ENCODE measurements at regions not wholly inside any gene's neighbourhood (a gene's known extent, or its start where the extent isn't known, plus 50 kb on each side); places are given as distances from the start of the nearest gene placed in this dataset.

- DNase-seq (ENCODE audit: low read depth in 4 of 6, low spot score in 6 of 6), result no peak
- Histone ChIP-seq H3K4me3 (ENCODE audit: low read depth, low read length) (no peak overlapping the region), H3K4me1 (ENCODE audit: control insufficient read depth, insufficient read depth, low read length) (no peaks in the 10 kb centered on the region), H3K36me3 (ENCODE audit: control insufficient read depth, insufficient read depth, low read length) (no peaks in the 10 kb centered on the region), H3K27ac (ENCODE audit: low read depth, low read length) (no peak overlapping the region), H3K27me3 (ENCODE audit: control insufficient read depth, insufficient read depth, low read length) (no peaks in the 10 kb centered on the region), H3K9me3 (ENCODE audit: control insufficient read depth, insufficient read depth, low read length) (peaks cover 5% of the 10 kb centered on the region)
Measured at GRCh38 chr13:85486663-85487062, 312.6 kb downstream of the SLITRK6 start.

- Histone ChIP-seq H3K9me3 (ENCODE audit: control insufficient read depth, insufficient read depth, low read length) (no peaks in the 10 kb centered on the region), H3K27ac (ENCODE audit: low read depth, low read length) (no peak overlapping the region), H3K27me3 (ENCODE audit: control insufficient read depth, insufficient read depth, low read length) (no peaks in the 10 kb centered on the region), H3K4me3 (ENCODE audit: low read depth, low read length) (no peak overlapping the region), H3K4me1 (ENCODE audit: control insufficient read depth, insufficient read depth, low read length) (no peaks in the 10 kb centered on the region), H3K36me3 (ENCODE audit: control insufficient read depth, insufficient read depth, low read length) (no peaks in the 10 kb centered on the region)
- no peak for DNase-seq (ENCODE audit: low read depth in 4 of 6, low spot score in 6 of 6)
- no CpG with 5 or more reads among the region's 2 CpGs for WGBS (ENCODE audit: insufficient coverage)
Measured at GRCh38 chr13:85473144-85473543, 326.1 kb downstream of the SLITRK6 start.

GRCh38 chr13:85469320-85469719 is 329.9 kb downstream of the SLITRK6 start:
- H3K9me3 ChIP-seq (ENCODE audit: control insufficient read depth, insufficient read depth, low read length), result no peaks in the 10 kb centered on the region
- no peaks in the 10 kb centered on the region for H3K27me3 ChIP-seq (ENCODE audit: control insufficient read depth, insufficient read depth, low read length)
- no peak overlapping the region for H3K27ac ChIP-seq (ENCODE audit: low read depth, low read length)
- no peak overlapping the region for H3K4me3 ChIP-seq (ENCODE audit: low read depth, low read length)
- no peak for DNase-seq (ENCODE audit: low read depth in 4 of 6, low spot score in 6 of 6)
- H3K4me1 ChIP-seq (ENCODE audit: control insufficient read depth, insufficient read depth, low read length), result no peaks in the 10 kb centered on the region
- WGBS (ENCODE audit: insufficient coverage), result no CpG with 5 or more reads among the region's 1 CpG
- H3K36me3 ChIP-seq (ENCODE audit: control insufficient read depth, insufficient read depth, low read length), result no peaks in the 10 kb centered on the region

- WGBS (ENCODE audit: insufficient coverage), result no CpG with 5 or more reads among the region's 3 CpGs
- DNase-seq (ENCODE audit: low read depth in 4 of 6, low spot score in 6 of 6), result no peak
- H3K9me3 ChIP-seq (ENCODE audit: control insufficient read depth, insufficient read depth, low read length), result peaks cover 4% of the 10 kb centered on the region
- H3K4me3 ChIP-seq (ENCODE audit: low read depth, low read length), result no peak overlapping the region
- H3K4me1 ChIP-seq (ENCODE audit: control insufficient read depth, insufficient read depth, low read length), result no peaks in the 10 kb centered on the region
- H3K27me3 ChIP-seq (ENCODE audit: control insufficient read depth, insufficient read depth, low read length), result no peaks in the 10 kb centered on the region
- H3K27ac ChIP-seq (ENCODE audit: low read depth, low read length), result no peak overlapping the region
- no peaks in the 10 kb centered on the region for H3K36me3 ChIP-seq (ENCODE audit: control insufficient read depth, insufficient read depth, low read length)
Measured at GRCh38 chr13:85462792-85463425, 336.3 kb downstream of the SLITRK6 start.

GRCh38 chr13:85461621-85462020 is 337.6 kb downstream of the SLITRK6 start:
- WGBS (ENCODE audit: insufficient coverage), result no CpG with 5 or more reads among the region's 1 CpG
- no peaks in the 10 kb centered on the region for H3K36me3 ChIP-seq (ENCODE audit: control insufficient read depth, insufficient read depth, low read length)
- peaks cover 4% of the 10 kb centered on the region for H3K9me3 ChIP-seq (ENCODE audit: control insufficient read depth, insufficient read depth, low read length)
- no peak overlapping the region for H3K4me3 ChIP-seq (ENCODE audit: low read depth, low read length)
- H3K27me3 ChIP-seq (ENCODE audit: control insufficient read depth, insufficient read depth, low read length), result no peaks in the 10 kb centered on the region
- peak in 1 of 6 donors; percentile 54 for DNase-seq (ENCODE audit: low read depth in 4 of 6, low spot score in 6 of 6)
- H3K27ac ChIP-seq (ENCODE audit: low read depth, low read length), result no peak overlapping the region
- H3K4me1 ChIP-seq (ENCODE audit: control insufficient read depth, insufficient read depth, low read length), result no peaks in the 10 kb centered on the region

GRCh38 chr13:85445534-85445933 is 353.7 kb downstream of the SLITRK6 start:
- Histone ChIP-seq H3K4me1 (ENCODE audit: control insufficient read depth, insufficient read depth, low read length) (no peaks in the 10 kb centered on the region), H3K36me3 (ENCODE audit: control insufficient read depth, insufficient read depth, low read length) (no peaks in the 10 kb centered on the region), H3K27ac (ENCODE audit: low read depth, low read length) (no peak overlapping the region), H3K27me3 (ENCODE audit: control insufficient read depth, insufficient read depth, low read length) (no peaks in the 10 kb centered on the region), H3K9me3 (ENCODE audit: control insufficient read depth, insufficient read depth, low read length) (no peaks in the 10 kb centered on the region), H3K4me3 (ENCODE audit: low read depth, low read length) (no peak overlapping the region)
- DNase-seq (ENCODE audit: low read depth in 4 of 6, low spot score in 6 of 6), result no peak

- no peak for DNase-seq (ENCODE audit: low read depth in 4 of 6, low spot score in 6 of 6)
- Histone ChIP-seq H3K4me3 (ENCODE audit: low read depth, low read length) (no peak overlapping the region), H3K27ac (ENCODE audit: low read depth, low read length) (no peak overlapping the region), H3K4me1 (ENCODE audit: control insufficient read depth, insufficient read depth, low read length) (no peaks in the 10 kb centered on the region), H3K9me3 (ENCODE audit: control insufficient read depth, insufficient read depth, low read length) (no peaks in the 10 kb centered on the region), H3K27me3 (ENCODE audit: control insufficient read depth, insufficient read depth, low read length) (no peaks in the 10 kb centered on the region), H3K36me3 (ENCODE audit: control insufficient read depth, insufficient read depth, low read length) (no peaks in the 10 kb centered on the region)
- WGBS (ENCODE audit: insufficient coverage), result no CpG with 5 or more reads among the region's 1 CpG
Measured at GRCh38 chr13:85441975-85442374, 357.2 kb downstream of the SLITRK6 start.

GRCh38 chr13:85441364-85441763 is 357.9 kb downstream of the SLITRK6 start:
- Histone ChIP-seq H3K4me3 (ENCODE audit: low read depth, low read length) (no peak overlapping the region), H3K27ac (ENCODE audit: low read depth, low read length) (no peak overlapping the region), H3K27me3 (ENCODE audit: control insufficient read depth, insufficient read depth, low read length) (no peaks in the 10 kb centered on the region), H3K4me1 (ENCODE audit: control insufficient read depth, insufficient read depth, low read length) (no peaks in the 10 kb centered on the region), H3K9me3 (ENCODE audit: control insufficient read depth, insufficient read depth, low read length) (no peaks in the 10 kb centered on the region), H3K36me3 (ENCODE audit: control insufficient read depth, insufficient read depth, low read length) (no peaks in the 10 kb centered on the region)
- 91% methylated on average over 8 of the region's 12 CpGs for WGBS (ENCODE audit: insufficient coverage)
- DNase-seq (ENCODE audit: low read depth in 4 of 6, low spot score in 6 of 6), result no peak

GRCh38 chr13:85436029-85436428 is 363.2 kb downstream of the SLITRK6 start:
- WGBS (ENCODE audit: insufficient coverage), result no CpG with 5 or more reads among the region's 1 CpG
- Histone ChIP-seq H3K36me3 (ENCODE audit: control insufficient read depth, insufficient read depth, low read length) (no peaks in the 10 kb centered on the region), H3K9me3 (ENCODE audit: control insufficient read depth, insufficient read depth, low read length) (peaks cover 5% of the 10 kb centered on the region), H3K4me1 (ENCODE audit: control insufficient read depth, insufficient read depth, low read length) (no peaks in the 10 kb centered on the region), H3K27me3 (ENCODE audit: control insufficient read depth, insufficient read depth, low read length) (no peaks in the 10 kb centered on the region), H3K27ac (ENCODE audit: low read depth, low read length) (no peak overlapping the region), H3K4me3 (ENCODE audit: low read depth, low read length) (no peak overlapping the region)
- DNase-seq (ENCODE audit: low read depth in 4 of 6, low spot score in 6 of 6), result peak in 1 of 6 donors; percentile 48

GRCh38 chr13:85434927-85435326 is 364.3 kb downstream of the SLITRK6 start:
- DNase-seq (ENCODE audit: low read depth in 4 of 6, low spot score in 6 of 6), result no peak
- Histone ChIP-seq H3K27me3 (ENCODE audit: control insufficient read depth, insufficient read depth, low read length) (no peaks in the 10 kb centered on the region), H3K4me1 (ENCODE audit: control insufficient read depth, insufficient read depth, low read length) (no peaks in the 10 kb centered on the region)

More at GRCh38 chr13:85434927-85435326, 364.3 kb downstream of the SLITRK6 start:
- no peak overlapping the region for H3K4me3 ChIP-seq (ENCODE audit: low read depth, low read length)
- no peak overlapping the region for H3K27ac ChIP-seq (ENCODE audit: low read depth, low read length)
- peaks cover 5% of the 10 kb centered on the region for H3K9me3 ChIP-seq (ENCODE audit: control insufficient read depth, insufficient read depth, low read length)
- H3K36me3 ChIP-seq (ENCODE audit: control insufficient read depth, insufficient read depth, low read length), result no peaks in the 10 kb centered on the region

Measured in spinal cord (tissue), 9 donors.